Activated B cell treated with CpG ODN at 0.5 μM for 24 hours (primary cell): ENCODE measurements at regions not wholly inside any gene's neighbourhood (a gene's known extent, or its start where the extent isn't known, plus 50 kb on each side); places are given as distances from the start of the nearest gene placed in this dataset.

Experiments
- ATAC-seq: fragments of 200-7000 bp; cut with Tn5 transposase; one replicate; pipeline ENCODE4 v1.10.0; 2021; ENCODE audit warnings: low read depth, mild to moderate bottlenecking, moderate library complexity
- CTCF ChIA-PET: fragments of 350-600 bp; sonication (Branson Sonifier 250); formaldehyde crosslinking; loops from one replicate; lab custom pipeline; 2021; ENCODE audit warnings: antibody characterized with exemption; lab: Charles Lee
- POLR2A ChIA-PET: fragments of 350-600 bp; sonication (Branson Sonifier 250); formaldehyde crosslinking; loops from one replicate; lab custom pipeline; 2021; ENCODE audit warnings: antibody characterized with exemption; lab: Charles Lee
- DNase-seq: peaks from one replicate; pipeline ENCODE4 v3.0.0; 2022
- H3K27ac Mint-ChIP-seq: one replicate; pipeline ENCODE4 v1.8.0; 2020; ENCODE audit warnings: mixed read lengths
- H3K27me3 Mint-ChIP-seq: one replicate; pipeline ENCODE4 v1.8.0; 2021; ENCODE audit warnings: mixed read lengths
- H3K36me3 Mint-ChIP-seq: one replicate; pipeline ENCODE4 v1.8.0; 2021; ENCODE audit warnings: low read depth, mixed read lengths
- H3K4me1 Mint-ChIP-seq: one replicate; pipeline ENCODE4 v1.8.0; 2021; ENCODE audit warnings: mixed read lengths
- H3K4me3 Mint-ChIP-seq: one replicate; pipeline ENCODE4 v1.8.0; 2020; ENCODE audit warnings: mild to moderate bottlenecking, mixed read lengths
- H3K9me3 Mint-ChIP-seq: one replicate; pipeline ENCODE4 v1.8.0; 2020; ENCODE audit warnings: mixed read lengths
- CTCF ChIP-seq: fragments of 200-600 bp; IDR thresholded peaks from one replicate; pipeline ENCODE4 v1.8.0; 2022; ENCODE audit warnings: antibody characterized with exemption, mild to moderate bottlenecking
- intact Hi-C: fragments of 100-400 bp; cut with micrococcal nuclease; formaldehyde crosslinking; loops from one replicate; pipeline ENCODE4 v1.15.1; 2024

GRCh38 chr12:97169889-97170567 is 263.0 kb downstream of the NEDD1 start:
- no peaks in the 10 kb centered on the region for H3K4me1 Mint-ChIP-seq
- H3K27me3 Mint-ChIP-seq, result peaks cover 4% of the 10 kb centered on the region
- H3K36me3 Mint-ChIP-seq, result no peaks in the 10 kb centered on the region
- no peak for TF ChIP-seq CTCF
- ChIA-PET POLR2A (no interaction called here), CTCF (no interaction called here)
- H3K9me3 Mint-ChIP-seq, result no peaks in the 10 kb centered on the region
- H3K4me3 Mint-ChIP-seq, result no peak overlapping the region
- ATAC-seq, result no peak
- DNase-seq, result no peak
- no peak overlapping the region for H3K27ac Mint-ChIP-seq
- intact Hi-C loops, result no loop called here

GRCh38 chr12:97173688-97174410 is 266.8 kb downstream of the NEDD1 start:
- H3K4me1 Mint-ChIP-seq, result no peaks in the 10 kb centered on the region
- intact Hi-C loops, result no loop called here
- ATAC-seq, result no peak
- peaks cover 3% of the 10 kb centered on the region for H3K9me3 Mint-ChIP-seq
- no peak for TF ChIP-seq CTCF
- peaks cover 4% of the 10 kb centered on the region for H3K27me3 Mint-ChIP-seq
- ChIA-PET POLR2A (no interaction called here), CTCF (interaction anchor here (1.0 kb wide), 1 partner anchor 23 kb away, joined by 3 read pairs; no protein-coding TSS in a partner anchor)
- DNase-seq, result no peak
- no peaks in the 10 kb centered on the region for H3K36me3 Mint-ChIP-seq
- no peak overlapping the region for H3K27ac Mint-ChIP-seq
- H3K4me3 Mint-ChIP-seq, result no peak overlapping the region

GRCh38 chr12:97177481-97177880 is 270.4 kb downstream of the NEDD1 start:
- intact Hi-C loops, result no loop called here
- Mint-ChIP-seq H3K27me3 (peaks cover under 1% of the 10 kb centered on the region), H3K27ac (no peak overlapping the region), H3K4me3 (no peak overlapping the region), H3K36me3 (no peaks in the 10 kb centered on the region), H3K4me1 (no peaks in the 10 kb centered on the region), H3K9me3 (peaks cover 3% of the 10 kb centered on the region)
- DNase-seq (no peak), ATAC-seq (no peak)
- ChIA-PET POLR2A (no interaction called here), CTCF (no interaction called here)
- no peak for TF ChIP-seq CTCF

GRCh38 chr12:97181571-97182265 is 274.7 kb downstream of the NEDD1 start:
- no peak for TF ChIP-seq CTCF
- intact Hi-C loops, result no loop called here
- Mint-ChIP-seq H3K9me3 (peaks cover 3% of the 10 kb centered on the region), H3K4me1 (no peaks in the 10 kb centered on the region), H3K27me3 (peaks cover 7% of the 10 kb centered on the region), H3K27ac (no peak overlapping the region), H3K36me3 (no peaks in the 10 kb centered on the region), H3K4me3 (no peak overlapping the region)
- ATAC-seq (no peak), DNase-seq (no peak)
- CTCF ChIA-PET, result no interaction called here
- POLR2A ChIA-PET, result no interaction called here

- H3K27me3 Mint-ChIP-seq, result peaks cover 7% of the 10 kb centered on the region
- CTCF ChIA-PET, result no interaction called here
These were observed 275.7 kb downstream of the NEDD1 start for GRCh38 chr12:97182769-97183168.

More at GRCh38 chr12:97182769-97183168, 275.7 kb downstream of the NEDD1 start:
- Mint-ChIP-seq H3K4me3 (no peak overlapping the region), H3K4me1 (no peaks in the 10 kb centered on the region), H3K9me3 (no peaks in the 10 kb centered on the region), H3K36me3 (no peaks in the 10 kb centered on the region), H3K27ac (no peak overlapping the region)
- POLR2A ChIA-PET, result no interaction called here
- TF ChIP-seq CTCF, result no peak
- ATAC-seq (no peak), DNase-seq (no peak)
- intact Hi-C loops, result no loop called here
